NK-92 treated with Interleukin-12 subunit alpha and Interleukin-12 subunit beta, amount 100 ng/mL, for 24 hours (cell line): ENCODE measurements at regions not wholly inside any gene's neighbourhood (a gene's known extent, or its start where the extent isn't known, plus 50 kb on each side); places are given as distances from the start of the nearest gene placed in this dataset.
"Not testable (repeated sequence)": the region's sequence is repeated elsewhere in the genome, so short reads cannot be mapped to it uniquely, and the experiment has no call there.

Experiments used
- DNase-seq: peaks from one replicate; lab custom pipeline; 2025; lab: John Stamatoyannopoulos, UW

GRCh38 chr5:163789870-163790269 lies 284.5 kb downstream of the MAT2B start:
- DNase-seq = no peak

- no peak for DNase-seq
These were observed 285.1 kb downstream of the MAT2B start for GRCh38 chr5:163790497-163790896.

GRCh38 chr5:163794993-163795392 lies 289.6 kb downstream of the MAT2B start:
- DNase-seq = no peak

- DNase-seq = no peak
These were observed 302.4 kb downstream of the MAT2B start for GRCh38 chr5:163807781-163808180.

- DNase-seq = no peak
These were observed 304.1 kb downstream of the MAT2B start for GRCh38 chr5:163809473-163809872.

- DNase-seq = no peak
These were observed 308.5 kb downstream of the MAT2B start for GRCh38 chr5:163813900-163814299.

- no peak for DNase-seq
These were observed 309.9 kb downstream of the MAT2B start for GRCh38 chr5:163815240-163815791.

- DNase-seq = no peak
These were observed 315.7 kb downstream of the MAT2B start for GRCh38 chr5:163821142-163821541.

- DNase-seq = no peak
These were observed 317.1 kb downstream of the MAT2B start for GRCh38 chr5:163822548-163822947.

- DNase-seq = no peak
These were observed 320.2 kb downstream of the MAT2B start for GRCh38 chr5:163825661-163826060.

GRCh38 chr5:163826201-163826600 lies 320.8 kb downstream of the MAT2B start:
- DNase-seq = no peak

GRCh38 chr5:163832155-163832554 lies 326.7 kb downstream of the MAT2B start:
- DNase-seq = no peak

GRCh38 chr5:163838738-163839137 lies 333.3 kb downstream of the MAT2B start:
- no peak for DNase-seq

GRCh38 chr5:163846512-163846911 lies 341.1 kb downstream of the MAT2B start:
- DNase-seq = no peak

GRCh38 chr5:163855754-163856153 lies 350.3 kb downstream of the MAT2B start:
- no peak for DNase-seq

- DNase-seq = no peak
These were observed 356.3 kb downstream of the MAT2B start for GRCh38 chr5:163861670-163862069.

GRCh38 chr5:163867324-163867723 lies 361.9 kb downstream of the MAT2B start:
- no peak for DNase-seq

- DNase-seq = no peak
These were observed 362.3 kb downstream of the MAT2B start for GRCh38 chr5:163867738-163868137.

GRCh38 chr5:163869581-163869980 lies 364.2 kb downstream of the MAT2B start:
- DNase-seq = no peak

GRCh38 chr5:163870441-163870840 lies 365.0 kb downstream of the MAT2B start:
- DNase-seq = no peak

- no peak for DNase-seq
These were observed 369.0 kb downstream of the MAT2B start for GRCh38 chr5:163874431-163874830.

GRCh38 chr5:163874912-163875311 lies 369.5 kb downstream of the MAT2B start:
- DNase-seq = not testable (repeated sequence)

GRCh38 chr5:163877865-163878264 lies 372.4 kb downstream of the MAT2B start:
- no peak for DNase-seq

GRCh38 chr5:163878490-163878889 lies 373.1 kb downstream of the MAT2B start:
- DNase-seq = no peak

- DNase-seq = no peak
These were observed 374.9 kb downstream of the MAT2B start for GRCh38 chr5:163880302-163880701.
